ENCODE measurements at regions not wholly inside any gene's neighbourhood (a gene's known extent, or its start where the extent isn't known, plus 50 kb on each side); places are given as distances from the start of the nearest gene placed in this dataset.

DNA sequence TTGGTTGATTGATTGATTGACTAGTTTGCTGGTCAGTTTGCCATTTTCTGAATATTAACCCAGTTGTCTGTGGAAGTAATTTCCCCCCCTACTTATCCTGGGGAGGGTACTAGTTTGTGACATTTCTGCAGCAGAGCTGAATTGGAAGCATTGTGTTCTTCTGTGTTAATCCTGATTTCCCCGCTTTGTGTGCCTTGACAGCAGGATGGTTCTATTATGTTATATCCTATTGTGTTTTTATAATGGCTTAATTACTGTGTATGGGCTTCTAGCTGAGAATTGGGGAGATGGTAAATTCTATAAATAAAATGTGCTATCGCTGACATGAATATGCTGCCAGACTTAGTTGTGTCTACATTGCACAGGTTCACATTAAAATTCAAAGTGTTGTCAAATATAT is 499.7 kb downstream of the COG6 start:
- no peak for DNase-seq (ENCODE audit: low read depth, low spot score)
- TF ChIP-seq, protein P1, sequence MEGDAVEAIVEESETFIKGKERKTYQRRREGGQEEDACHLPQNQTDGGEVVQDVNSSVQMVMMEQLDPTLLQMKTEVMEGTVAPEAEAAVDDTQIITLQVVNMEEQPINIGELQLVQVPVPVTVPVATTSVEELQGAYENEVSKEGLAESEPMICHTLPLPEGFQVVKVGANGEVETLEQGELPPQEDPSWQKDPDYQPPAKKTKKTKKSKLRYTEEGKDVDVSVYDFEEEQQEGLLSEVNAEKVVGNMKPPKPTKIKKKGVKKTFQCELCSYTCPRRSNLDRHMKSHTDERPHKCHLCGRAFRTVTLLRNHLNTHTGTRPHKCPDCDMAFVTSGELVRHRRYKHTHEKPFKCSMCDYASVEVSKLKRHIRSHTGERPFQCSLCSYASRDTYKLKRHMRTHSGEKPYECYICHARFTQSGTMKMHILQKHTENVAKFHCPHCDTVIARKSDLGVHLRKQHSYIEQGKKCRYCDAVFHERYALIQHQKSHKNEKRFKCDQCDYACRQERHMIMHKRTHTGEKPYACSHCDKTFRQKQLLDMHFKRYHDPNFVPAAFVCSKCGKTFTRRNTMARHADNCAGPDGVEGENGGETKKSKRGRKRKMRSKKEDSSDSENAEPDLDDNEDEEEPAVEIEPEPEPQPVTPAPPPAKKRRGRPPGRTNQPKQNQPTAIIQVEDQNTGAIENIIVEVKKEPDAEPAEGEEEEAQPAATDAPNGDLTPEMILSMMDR (IDR thresholded peaks at IDR 0.05; ENCODE audit: insufficient read depth, low read length, missing control alignments): no peak
- H3K4me3 ChIP-seq (ENCODE audit: low read depth, low read length): no peak overlapping the region
- CTCF ChIA-PET: no interaction called here
- POLR2A ChIA-PET: no interaction called here

DNA sequence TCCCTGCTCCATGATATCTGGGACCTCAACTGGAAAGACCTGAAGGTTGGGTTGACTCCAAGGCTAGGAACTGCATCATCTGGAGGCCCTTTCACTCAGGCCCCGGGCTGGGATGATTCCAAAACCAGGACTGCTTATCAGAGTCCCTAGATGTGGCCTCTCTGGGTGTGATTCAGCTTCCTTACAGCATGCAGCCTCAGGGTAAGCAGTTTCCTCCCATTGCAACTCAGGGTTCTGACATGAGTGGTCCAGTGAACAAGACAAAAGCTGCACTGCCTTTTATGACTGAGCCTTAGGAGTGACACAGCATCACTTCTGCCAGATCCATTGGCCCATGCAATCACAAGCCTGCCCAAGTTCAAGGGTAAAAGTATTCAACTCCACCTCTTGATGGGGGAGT is 502.8 kb downstream of the COG6 start:
- TF ChIP-seq, protein P1 (IDR thresholded peaks at IDR 0.05; ENCODE audit: insufficient read depth, low read length, missing control alignments): no peak
- H3K4me3 ChIP-seq (ENCODE audit: low read depth, low read length): no peak overlapping the region
- ChIA-PET CTCF (no interaction called here), POLR2A (no interaction called here)
- no peak for DNase-seq (ENCODE audit: low read depth, low spot score)

DNA sequence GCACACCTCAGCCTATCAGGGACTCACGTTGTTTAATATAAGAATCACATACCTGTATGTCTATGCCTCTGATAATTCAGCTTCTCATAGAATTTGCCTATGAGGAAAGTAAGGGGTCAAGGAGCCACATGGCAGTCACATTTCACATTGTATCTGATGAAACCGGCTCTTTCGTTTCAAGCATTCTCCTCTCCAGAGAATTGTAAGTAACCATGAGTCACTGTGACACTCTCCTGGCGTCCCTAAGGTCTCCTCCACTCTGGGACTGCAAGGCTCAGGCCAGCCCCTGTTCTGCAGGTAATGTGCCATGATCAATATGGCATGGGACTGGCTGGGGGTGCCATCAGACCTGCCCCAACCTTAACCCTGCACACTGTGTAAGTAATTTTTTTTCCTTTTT is 503.3 kb downstream of the COG6 start:
- TF ChIP-seq, protein P1 (IDR thresholded peaks at IDR 0.05; ENCODE audit: insufficient read depth, low read length, missing control alignments): no peak
- POLR2A ChIA-PET: no interaction called here

DNA sequence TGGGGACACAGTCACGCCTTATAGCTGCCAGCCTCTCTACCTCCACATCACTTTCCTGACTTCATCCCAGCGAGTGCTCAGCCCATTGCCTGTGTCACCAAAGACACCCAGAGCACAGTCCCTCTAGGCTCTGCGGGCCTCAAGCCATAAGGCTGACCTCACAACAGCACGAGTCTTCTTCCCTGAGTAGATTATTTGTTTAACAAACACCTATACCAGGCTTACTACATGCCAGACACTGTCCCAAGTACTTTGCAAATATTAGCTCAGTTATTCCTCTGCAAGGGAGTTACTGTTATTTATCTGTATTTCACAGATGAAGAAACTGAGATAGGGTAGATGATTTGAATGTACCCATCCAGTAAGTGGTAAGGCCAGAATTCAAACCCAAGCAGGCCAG is 504.3 kb downstream of the COG6 start:
- H3K4me3 ChIP-seq (ENCODE audit: low read depth, low read length): no peak overlapping the region
- TF ChIP-seq, protein P1 (IDR thresholded peaks at IDR 0.05; ENCODE audit: insufficient read depth, low read length, missing control alignments): no peak
- DNase-seq (ENCODE audit: low read depth, low spot score): no peak
- ChIA-PET CTCF (interaction anchor here (1.0 kb wide), 1 partner anchor 10 kb away, joined by 3 read pairs; no protein-coding TSS in a partner anchor), POLR2A (no interaction called here)

More for the DNA sequence above, 503.3 kb downstream of the COG6 start:
- no peak for DNase-seq (ENCODE audit: low read depth, low spot score)
- H3K4me3 ChIP-seq (ENCODE audit: low read depth, low read length): no peak overlapping the region
- CTCF ChIA-PET: no interaction called here

DNA sequence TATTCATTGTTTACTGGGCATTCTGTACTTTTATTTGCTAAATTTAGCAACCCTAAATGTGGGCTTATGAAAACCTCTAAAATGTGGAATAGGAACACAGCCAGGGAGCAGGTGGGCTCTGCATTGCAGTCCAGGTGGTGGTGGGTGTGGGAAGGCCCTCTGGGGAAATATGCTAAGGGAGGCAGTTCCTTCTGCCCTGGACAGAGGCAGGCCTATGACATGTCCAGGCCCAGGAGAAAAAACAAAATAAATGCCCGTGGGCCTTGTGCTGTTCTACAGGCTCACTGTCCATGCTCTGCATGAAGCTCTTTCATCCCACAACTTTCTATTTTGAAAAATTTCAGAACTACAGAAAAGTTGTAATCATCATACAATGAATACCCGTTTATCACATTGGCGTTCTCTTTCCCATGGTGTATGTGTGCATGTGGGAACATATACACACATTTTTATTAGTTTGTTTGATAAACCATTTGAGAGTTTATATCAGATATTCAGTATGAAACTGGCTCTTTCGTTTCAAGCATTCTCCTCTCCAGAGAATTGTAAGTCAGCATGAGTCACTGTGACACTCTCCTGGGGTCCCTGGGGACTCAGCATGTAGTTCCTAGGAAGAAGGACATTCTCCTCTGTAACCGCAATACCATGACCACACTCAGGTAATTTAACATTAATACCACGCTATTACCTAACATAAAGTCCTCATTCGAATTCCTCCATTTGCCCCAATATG is 505.3 kb downstream of the COG6 start:
- POLR2A ChIA-PET: no interaction called here
- CTCF ChIA-PET: no interaction called here
- TF ChIP-seq, protein P1 (IDR thresholded peaks at IDR 0.05; ENCODE audit: insufficient read depth, low read length, missing control alignments): no peak
- DNase-seq (ENCODE audit: low read depth, low spot score): no peak
- no peak overlapping the region for H3K4me3 ChIP-seq (ENCODE audit: low read depth, low read length)

DNA sequence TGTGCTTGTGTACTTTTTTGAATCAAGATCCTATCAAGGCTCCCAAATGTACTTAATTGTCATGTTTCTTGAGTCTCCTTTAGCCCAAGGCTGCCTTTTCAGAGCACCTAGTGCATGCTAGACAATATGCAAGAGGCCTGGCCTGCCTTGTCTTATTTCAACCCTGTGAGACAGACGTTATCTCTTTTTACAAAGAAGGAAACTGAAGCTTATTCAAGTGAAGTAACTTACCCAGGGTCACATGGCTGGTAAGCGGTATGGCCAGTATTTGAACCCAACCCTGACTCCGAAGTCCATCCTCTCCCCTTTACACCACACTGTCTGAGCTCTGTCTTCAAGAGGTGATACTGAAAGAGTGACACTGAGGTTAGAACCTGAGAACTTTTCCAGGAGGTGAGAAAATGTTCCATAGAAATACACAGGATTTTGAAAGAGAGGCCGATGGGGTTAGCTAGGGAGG is 505.1 kb downstream of the FOXO1 start:
- CTCF ChIA-PET: no interaction called here
- TF ChIP-seq, protein P1 (IDR thresholded peaks at IDR 0.05; ENCODE audit: insufficient read depth, low read length, missing control alignments): no peak
- POLR2A ChIA-PET: no interaction called here
- H3K4me3 ChIP-seq (ENCODE audit: low read depth, low read length): no peak overlapping the region
- no peak for DNase-seq (ENCODE audit: low read depth, low spot score)
